ENCODE measurements at regions not wholly inside any gene's neighbourhood (a gene's known extent, or its start where the extent isn't known, plus 50 kb on each side); places are given as distances from the start of the nearest gene placed in this dataset.

- Histone ChIP-seq H3K27ac (ENCODE audit: low read depth, low read length) (no peak overlapping the region), H3K36me3 (ENCODE audit: insufficient read depth, low read length) (no peaks in the 10 kb centered on the region), H3K9me3 (ENCODE audit: low read length) (no peaks in the 10 kb centered on the region), H3K4me3 (ENCODE audit: low read length) (no peak overlapping the region), H3K27me3 (ENCODE audit: insufficient read depth, low read length, poor library complexity, severe bottlenecking) (no peaks in the 10 kb centered on the region), H3K4me1 (ENCODE audit: insufficient read depth, low read length) (no peaks in the 10 kb centered on the region)
- Mint-ChIP-seq H3K9me3 (peaks cover 2 to 22% (median 11%) of the 10 kb centered on the region in 5 donors), H3K36me3 (no peaks in the 10 kb centered on the region), H3K4me1 (no peaks in the 10 kb centered on the region), H3K27ac (no peak overlapping the region), H3K27me3 (no peaks in the 10 kb centered on the region), H3K4me3 (no peak overlapping the region)
- POLR2A ChIA-PET: no interaction called here
- CTCF ChIA-PET: no interaction called here
- no peak for DNase-seq
Observed at GRCh38 chr1:79129914-79130313, 123.4 kb upstream of the ADGRL4 start.

- CTCF ChIA-PET: no interaction called here
- DNase-seq: no peak
- Mint-ChIP-seq H3K36me3 (no peaks in the 10 kb centered on the region), H3K4me1 (no peaks in the 10 kb centered on the region), H3K27ac (no peak overlapping the region), H3K27me3 (no peaks in the 10 kb centered on the region), H3K4me3 (no peak overlapping the region), H3K9me3 (peaks cover 2 to 27% (median 9%) of the 10 kb centered on the region in 5 donors)
- H3K36me3 ChIP-seq (ENCODE audit: insufficient read depth, low read length): no peaks in the 10 kb centered on the region
- no peaks in the 10 kb centered on the region for H3K9me3 ChIP-seq (ENCODE audit: low read length)
- no peak overlapping the region for H3K27ac ChIP-seq (ENCODE audit: low read depth, low read length)
- H3K4me3 ChIP-seq (ENCODE audit: low read length): no peak overlapping the region
- POLR2A ChIA-PET: no interaction called here
- no peaks in the 10 kb centered on the region for H3K27me3 ChIP-seq (ENCODE audit: insufficient read depth, low read length, poor library complexity, severe bottlenecking)
- no peaks in the 10 kb centered on the region for H3K4me1 ChIP-seq (ENCODE audit: insufficient read depth, low read length)
Observed at GRCh38 chr1:79128722-79129121, 122.2 kb upstream of the ADGRL4 start.

GRCh38 chr1:79124756-79125155 is 118.2 kb upstream of the ADGRL4 start:
- CTCF ChIA-PET: no interaction called here
- POLR2A ChIA-PET: no interaction called here
- H3K36me3 Mint-ChIP-seq: no peaks in the 10 kb centered on the region
- Histone ChIP-seq H3K27ac (ENCODE audit: low read depth, low read length) (no peak overlapping the region), H3K4me3 (ENCODE audit: low read length) (no peak overlapping the region), H3K36me3 (ENCODE audit: insufficient read depth, low read length) (no peaks in the 10 kb centered on the region), H3K9me3 (ENCODE audit: low read length) (no peaks in the 10 kb centered on the region), H3K4me1 (ENCODE audit: insufficient read depth, low read length) (no peaks in the 10 kb centered on the region), H3K27me3 (ENCODE audit: insufficient read depth, low read length, poor library complexity, severe bottlenecking) (no peaks in the 10 kb centered on the region)
- no peak for DNase-seq
- H3K27me3 Mint-ChIP-seq: no peaks in the 10 kb centered on the region
- H3K27ac Mint-ChIP-seq: no peak overlapping the region
- H3K4me1 Mint-ChIP-seq: no peaks in the 10 kb centered on the region
- peaks cover 0 to 25% (median 8%) of the 10 kb centered on the region in 5 donors for H3K9me3 Mint-ChIP-seq
- H3K4me3 Mint-ChIP-seq: no peak overlapping the region

GRCh38 chr1:79122521-79122920 is 116.0 kb upstream of the ADGRL4 start:
- Histone ChIP-seq H3K27ac (ENCODE audit: low read depth, low read length) (no peak overlapping the region), H3K9me3 (ENCODE audit: low read length) (no peaks in the 10 kb centered on the region), H3K4me3 (ENCODE audit: low read length) (no peak overlapping the region), H3K4me1 (ENCODE audit: insufficient read depth, low read length) (no peaks in the 10 kb centered on the region), H3K27me3 (ENCODE audit: insufficient read depth, low read length, poor library complexity, severe bottlenecking) (no peaks in the 10 kb centered on the region), H3K36me3 (ENCODE audit: insufficient read depth, low read length) (no peaks in the 10 kb centered on the region)
- no peak for DNase-seq
- no peaks in the 10 kb centered on the region for H3K27me3 Mint-ChIP-seq
- H3K4me1 Mint-ChIP-seq: no peaks in the 10 kb centered on the region
- no peak overlapping the region for H3K4me3 Mint-ChIP-seq
- H3K27ac Mint-ChIP-seq: no peak overlapping the region
- H3K36me3 Mint-ChIP-seq: no peaks in the 10 kb centered on the region
- H3K9me3 Mint-ChIP-seq: peaks cover 0 to 23% (median 8%) of the 10 kb centered on the region in 5 donors
- ChIA-PET POLR2A (no interaction called here), CTCF (interaction anchor here (1.0 kb wide), 1 partner anchor 8 kb away, joined by 3 read pairs; no protein-coding TSS in a partner anchor)

- no peaks in the 10 kb centered on the region for H3K4me1 Mint-ChIP-seq
- ChIA-PET POLR2A (no interaction called here), CTCF (no interaction called here)
- no peaks in the 10 kb centered on the region for H3K36me3 Mint-ChIP-seq
- no peak overlapping the region for H3K4me3 ChIP-seq (ENCODE audit: low read length)
- no peaks in the 10 kb centered on the region for H3K36me3 ChIP-seq (ENCODE audit: insufficient read depth, low read length)
- no peak overlapping the region for H3K27ac ChIP-seq (ENCODE audit: low read depth, low read length)
- H3K27ac Mint-ChIP-seq: no peak overlapping the region
- no peaks in the 10 kb centered on the region for H3K27me3 Mint-ChIP-seq
- no peaks in the 10 kb centered on the region for H3K27me3 ChIP-seq (ENCODE audit: insufficient read depth, low read length, poor library complexity, severe bottlenecking)
- H3K9me3 ChIP-seq (ENCODE audit: low read length): no peaks in the 10 kb centered on the region
- DNase-seq: no peak
- H3K4me3 Mint-ChIP-seq: no peak overlapping the region
- no peaks in the 10 kb centered on the region for H3K4me1 ChIP-seq (ENCODE audit: insufficient read depth, low read length)
- peaks cover 1 to 25% (median 5%) of the 10 kb centered on the region in 5 donors for H3K9me3 Mint-ChIP-seq
Observed at GRCh38 chr1:79117376-79117775, 110.8 kb upstream of the ADGRL4 start.

- POLR2A ChIA-PET: no interaction called here
- H3K9me3 ChIP-seq (ENCODE audit: low read length): no peaks in the 10 kb centered on the region
- no peaks in the 10 kb centered on the region for H3K4me1 Mint-ChIP-seq
- no peak overlapping the region for H3K4me3 ChIP-seq (ENCODE audit: low read length)
- H3K4me3 Mint-ChIP-seq: no peak overlapping the region
- CTCF ChIA-PET: no interaction called here
- no peak for DNase-seq
- no peaks in the 10 kb centered on the region for H3K36me3 Mint-ChIP-seq
- no peak overlapping the region for H3K27ac Mint-ChIP-seq
- no peaks in the 10 kb centered on the region for H3K27me3 ChIP-seq (ENCODE audit: insufficient read depth, low read length, poor library complexity, severe bottlenecking)
- peaks cover 0 to 27% (median 5%) of the 10 kb centered on the region in 5 donors for H3K9me3 Mint-ChIP-seq
- no peaks in the 10 kb centered on the region for H3K27me3 Mint-ChIP-seq
- H3K4me1 ChIP-seq (ENCODE audit: insufficient read depth, low read length): no peaks in the 10 kb centered on the region
- H3K27ac ChIP-seq (ENCODE audit: low read depth, low read length): no peak overlapping the region
- no peaks in the 10 kb centered on the region for H3K36me3 ChIP-seq (ENCODE audit: insufficient read depth, low read length)
Observed at GRCh38 chr1:79113836-79114235, 107.3 kb upstream of the ADGRL4 start.

GRCh38 chr1:79110749-79111148 is 104.2 kb upstream of the ADGRL4 start:
- ChIA-PET POLR2A (no interaction called here), CTCF (no interaction called here)
- Mint-ChIP-seq H3K27me3 (no peaks in the 10 kb centered on the region), H3K36me3 (no peaks in the 10 kb centered on the region), H3K4me3 (no peak overlapping the region), H3K4me1 (no peaks in the 10 kb centered on the region), H3K27ac (no peak overlapping the region), H3K9me3 (peaks cover 4 to 33% (median 10%) of the 10 kb centered on the region in 5 donors)
- Histone ChIP-seq H3K4me1 (ENCODE audit: insufficient read depth, low read length) (no peaks in the 10 kb centered on the region), H3K4me3 (ENCODE audit: low read length) (no peak overlapping the region), H3K9me3 (ENCODE audit: low read length) (no peaks in the 10 kb centered on the region), H3K27ac (ENCODE audit: low read depth, low read length) (no peak overlapping the region), H3K27me3 (ENCODE audit: insufficient read depth, low read length, poor library complexity, severe bottlenecking) (no peaks in the 10 kb centered on the region), H3K36me3 (ENCODE audit: insufficient read depth, low read length) (no peaks in the 10 kb centered on the region)
- DNase-seq: no peak

GRCh38 chr1:79109445-79109844 is 102.9 kb upstream of the ADGRL4 start:
- Histone ChIP-seq H3K27ac (ENCODE audit: low read depth, low read length) (no peak overlapping the region), H3K4me3 (ENCODE audit: low read length) (no peak overlapping the region), H3K27me3 (ENCODE audit: insufficient read depth, low read length, poor library complexity, severe bottlenecking) (no peaks in the 10 kb centered on the region), H3K36me3 (ENCODE audit: insufficient read depth, low read length) (no peaks in the 10 kb centered on the region), H3K9me3 (ENCODE audit: low read length) (no peaks in the 10 kb centered on the region), H3K4me1 (ENCODE audit: insufficient read depth, low read length) (no peaks in the 10 kb centered on the region)
- ChIA-PET POLR2A (no interaction called here), CTCF (no interaction called here)
- H3K27ac Mint-ChIP-seq: peak overlapping the region in 1 of 8 donors; percentile 60
- peaks cover 4 to 41% (median 10%) of the 10 kb centered on the region in 5 donors for H3K9me3 Mint-ChIP-seq
- H3K36me3 Mint-ChIP-seq: no peaks in the 10 kb centered on the region
- no peak for DNase-seq
- no peak overlapping the region for H3K4me3 Mint-ChIP-seq
- no peaks in the 10 kb centered on the region for H3K27me3 Mint-ChIP-seq
- H3K4me1 Mint-ChIP-seq: no peaks in the 10 kb centered on the region

GRCh38 chr1:79105500-79105899 is 99.0 kb upstream of the ADGRL4 start:
- H3K27ac ChIP-seq (ENCODE audit: low read depth, low read length): no peak overlapping the region
- Mint-ChIP-seq H3K36me3 (no peaks in the 10 kb centered on the region), H3K4me1 (no peaks in the 10 kb centered on the region), H3K27me3 (no peaks in the 10 kb centered on the region), H3K4me3 (no peak overlapping the region), H3K9me3 (peaks cover 0 to 36% (median 10%) of the 10 kb centered on the region in 5 donors), H3K27ac (no peak overlapping the region)
- no peak overlapping the region for H3K4me3 ChIP-seq (ENCODE audit: low read length)
- POLR2A ChIA-PET: no interaction called here
- no peak for DNase-seq
- H3K4me1 ChIP-seq (ENCODE audit: insufficient read depth, low read length): no peaks in the 10 kb centered on the region
- no peaks in the 10 kb centered on the region for H3K27me3 ChIP-seq (ENCODE audit: insufficient read depth, low read length, poor library complexity, severe bottlenecking)
- H3K36me3 ChIP-seq (ENCODE audit: insufficient read depth, low read length): no peaks in the 10 kb centered on the region
- no peaks in the 10 kb centered on the region for H3K9me3 ChIP-seq (ENCODE audit: low read length)
- CTCF ChIA-PET: no interaction called here
